Pancreas (tissue), 10 donors: ENCODE measurements at regions not wholly inside any gene's neighbourhood (a gene's known extent, or its start where the extent isn't known, plus 50 kb on each side); places are given as distances from the start of the nearest gene placed in this dataset.

Source experiments
- ATAC-seq, 4 donors: fragments of 200-7000 bp; cut with Tn5 transposase; one replicate each; pipeline versions ENCODE4 v1.8.0 to v1.9.1; 2020; ENCODE audit warnings: mild to moderate bottlenecking in 4 of 4, moderate library complexity in 4 of 4
- DNase-seq, 6 donors: peaks; one replicate each; pipeline ENCODE4 v3.0.0-alpha.2; 2020
- FAIRE-seq: peaks from 2 replicates; lab custom pipeline; 2012; peaks lifted over from hg19 to GRCh38; lab: Jason Lieb, UNC
- H3K27ac ChIP-seq, 4 donors: fragments of 200-600 bp; sonication (generic); 1 replicate in 3 of 4; 2 replicates in 1 of 4; pipeline versions ENCODE4 v1.5.0 to v1.8.0; 2020
- H3K27me3 ChIP-seq, 4 donors: fragments of 200-600 bp; one replicate each; pipeline ENCODE4 v1.8.0; 2021
- H3K36me3 ChIP-seq, 3 donors: fragments of 200-600 bp; sonication (generic) in 1 of 3; one replicate each; pipeline versions ENCODE4 v1.5.0 to v1.8.0; 2020 to 2021
- H3K4me1 ChIP-seq, 3 donors: fragments of 200-600 bp; one replicate each; pipeline ENCODE4 v1.8.0; 2021
- H3K4me3 ChIP-seq, 4 donors: fragments of 200-600 bp; sonication (generic) in 2 of 4; one replicate each; pipeline versions ENCODE4 v1.5.0 to v1.8.0; 2020 to 2021
- H3K9me3 ChIP-seq, 4 donors: fragments of 200-600 bp; one replicate each; pipeline ENCODE4 v1.8.0; 2021
- WGBS, 2 donors: extraction: QIAGEN DNeasy Blood & Tissue Kit; methylation state at CpG; one replicate each; pipeline ENCODE4 v1.1.7; 2013; 5-methylcytosine and 5-hydroxymethylcytosine counted together
- intact Hi-C, 3 donors: fragments of 100-400 bp; cut with DNase I; formaldehyde crosslinking; loops; one replicate each; pipeline versions ENCODE4 v1.11.1 to v1.14.2; 2022
- TF ChIP-seq, protein P1 (sequence below), 4 donors: fragments of 200-600 bp; sonication (generic) in 3 of 4; IDR thresholded peaks; one replicate each; pipeline versions ENCODE4 v1.5.0 to v1.8.0; 2021; ENCODE audit warnings: antibody characterized with exemption in 4 of 4
- donor health status: healthy with polysubstance abuse.
- donor health status: DM: no; HTN: no; CAD: no; lungs with moderate emphysema.
- donor health status: DM: no; HTN: no; CAD: no.
- donor health status: control.
- donor health status: control.
- donor health status: Bipolar disorder and iron deficiency.
- donor health status: DM: yes; HTN: yes; CAD: no.
- donor health status: DM: no; HTN: no; CAD: no.
- donor health status: DM: no; HTN: no; CAD: no.
- donor health status: DM: yes; HTN: yes; CAD: no.

DNA sequence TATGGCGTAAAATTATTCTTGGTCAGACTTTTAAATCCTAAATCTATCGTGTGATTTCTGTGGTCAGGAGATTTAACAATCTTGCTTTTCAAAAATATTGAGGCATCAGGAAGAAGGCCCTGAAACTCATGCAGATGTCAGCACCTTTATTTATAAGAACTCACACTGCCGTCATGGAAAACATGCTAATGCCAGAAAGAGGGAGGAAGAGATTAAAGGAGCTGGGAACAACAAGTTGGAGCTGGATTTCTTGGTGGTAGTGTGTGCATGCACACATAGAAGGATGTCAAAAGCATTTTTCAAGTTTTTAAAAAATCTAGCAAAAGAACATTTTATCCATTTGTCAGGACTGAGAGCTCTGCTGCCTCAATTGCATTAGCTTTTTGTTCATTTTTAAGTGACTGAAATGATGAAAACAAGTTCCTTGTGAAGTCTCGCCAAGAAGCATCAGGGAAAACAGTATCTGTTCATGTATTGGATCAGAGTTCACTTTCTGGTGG is 342.5 kb downstream of the SPRY2 start:
- Histone ChIP-seq H3K27me3 (no peaks in the 10 kb centered on the region), H3K4me3 (no peak overlapping the region), H3K4me1 (no peaks in the 10 kb centered on the region), H3K9me3 (no peaks in the 10 kb centered on the region), H3K27ac (no peak overlapping the region), H3K36me3 (no peaks in the 10 kb centered on the region)
- no peak for DNase-seq
- ATAC-seq = no peak
- 90 to 92% methylated on average over 4 of the region's 4 CpGs for WGBS, 2 donors
- no peak for FAIRE-seq
- intact Hi-C loops = no loop called here
- TF ChIP-seq, protein P1, sequence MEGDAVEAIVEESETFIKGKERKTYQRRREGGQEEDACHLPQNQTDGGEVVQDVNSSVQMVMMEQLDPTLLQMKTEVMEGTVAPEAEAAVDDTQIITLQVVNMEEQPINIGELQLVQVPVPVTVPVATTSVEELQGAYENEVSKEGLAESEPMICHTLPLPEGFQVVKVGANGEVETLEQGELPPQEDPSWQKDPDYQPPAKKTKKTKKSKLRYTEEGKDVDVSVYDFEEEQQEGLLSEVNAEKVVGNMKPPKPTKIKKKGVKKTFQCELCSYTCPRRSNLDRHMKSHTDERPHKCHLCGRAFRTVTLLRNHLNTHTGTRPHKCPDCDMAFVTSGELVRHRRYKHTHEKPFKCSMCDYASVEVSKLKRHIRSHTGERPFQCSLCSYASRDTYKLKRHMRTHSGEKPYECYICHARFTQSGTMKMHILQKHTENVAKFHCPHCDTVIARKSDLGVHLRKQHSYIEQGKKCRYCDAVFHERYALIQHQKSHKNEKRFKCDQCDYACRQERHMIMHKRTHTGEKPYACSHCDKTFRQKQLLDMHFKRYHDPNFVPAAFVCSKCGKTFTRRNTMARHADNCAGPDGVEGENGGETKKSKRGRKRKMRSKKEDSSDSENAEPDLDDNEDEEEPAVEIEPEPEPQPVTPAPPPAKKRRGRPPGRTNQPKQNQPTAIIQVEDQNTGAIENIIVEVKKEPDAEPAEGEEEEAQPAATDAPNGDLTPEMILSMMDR (IDR thresholded peaks at IDR 0.05) = no peak

DNA sequence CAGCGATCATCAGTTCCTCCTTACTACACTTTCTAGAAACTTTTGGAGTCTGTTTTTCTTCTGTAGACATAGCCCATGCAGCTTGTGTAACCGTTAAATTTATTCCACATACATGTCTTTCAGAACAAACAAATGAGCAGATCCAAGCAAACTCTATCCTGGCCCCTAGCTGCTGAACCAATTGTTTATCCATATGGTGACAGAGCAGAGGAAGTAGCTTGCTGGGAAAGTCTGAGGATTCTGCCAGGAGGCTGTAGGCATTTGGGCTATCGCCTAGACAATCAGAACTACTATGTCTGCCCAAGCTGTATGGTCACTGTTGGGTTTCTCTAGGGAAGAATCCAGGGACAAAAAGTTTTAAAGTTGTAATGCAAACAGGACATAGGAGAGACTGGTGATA is 343.7 kb downstream of the SPRY2 start:
- no peaks in the 10 kb centered on the region for H3K27me3 ChIP-seq
- no peaks in the 10 kb centered on the region for H3K36me3 ChIP-seq
- no peak for FAIRE-seq
- DNase-seq = no peak
- H3K27ac ChIP-seq = no peak overlapping the region
- 57 to 61% methylated on average over 3 of the region's 3 CpGs for WGBS, 2 donors
- ATAC-seq = no peak
- H3K4me3 ChIP-seq = no peak overlapping the region
- no peaks in the 10 kb centered on the region for H3K9me3 ChIP-seq
- no peaks in the 10 kb centered on the region for H3K4me1 ChIP-seq
- intact Hi-C loops = no loop called here
- TF ChIP-seq, protein P1 (IDR thresholded peaks at IDR 0.05) = no peak

DNA sequence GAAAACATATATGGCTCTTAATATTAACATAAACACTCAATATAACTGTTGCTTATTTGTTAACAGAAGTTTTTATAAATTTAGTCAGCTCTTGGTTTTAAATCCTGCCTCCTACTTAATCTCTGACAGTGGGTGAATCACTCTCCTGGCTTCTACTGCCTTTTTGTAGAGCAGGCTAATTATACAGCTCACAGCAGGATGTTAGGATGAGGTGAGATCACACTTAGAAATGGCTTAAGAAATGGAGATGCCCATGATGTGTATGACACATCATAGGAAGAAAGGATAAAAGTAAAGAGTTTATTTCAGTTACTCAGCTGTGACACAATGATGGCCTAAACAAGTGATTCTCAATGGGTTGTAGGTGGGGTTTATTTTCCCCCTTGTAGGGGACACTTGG is 345.6 kb downstream of the SPRY2 start:
- Histone ChIP-seq H3K4me3 (no peak overlapping the region), H3K36me3 (no peaks in the 10 kb centered on the region), H3K27ac (no peak overlapping the region), H3K27me3 (no peaks in the 10 kb centered on the region), H3K4me1 (no peaks in the 10 kb centered on the region), H3K9me3 (no peaks in the 10 kb centered on the region)
- FAIRE-seq (no peak), DNase-seq (no peak), ATAC-seq (no peak)
- intact Hi-C loops = no loop called here
- TF ChIP-seq, protein P1 (IDR thresholded peaks at IDR 0.05) = no peak

DNA sequence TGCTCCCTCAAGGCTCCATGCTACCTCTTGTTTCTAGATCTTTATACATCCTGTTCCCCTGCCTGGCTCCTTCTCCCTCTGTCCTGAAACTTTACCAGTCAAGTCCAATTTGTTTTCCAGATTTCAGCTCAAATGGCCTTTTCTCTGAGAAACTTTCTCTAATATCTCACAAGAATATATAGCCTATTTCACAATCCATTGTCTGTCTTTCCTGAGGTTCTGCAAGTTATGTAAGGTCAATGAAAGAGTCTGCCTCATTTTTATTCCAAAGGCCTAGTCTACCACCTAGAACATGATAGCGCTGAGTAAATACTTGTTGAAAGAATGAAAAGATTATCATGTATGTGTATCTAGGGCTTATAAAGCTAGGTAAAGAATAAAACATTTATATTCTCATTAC is 348.8 kb downstream of the SPRY2 start:
- DNase-seq (no peak), ATAC-seq (no peak), FAIRE-seq (no peak)
- Histone ChIP-seq H3K4me1 (no peaks in the 10 kb centered on the region), H3K27me3 (no peaks in the 10 kb centered on the region), H3K36me3 (no peaks in the 10 kb centered on the region), H3K27ac (no peak overlapping the region), H3K4me3 (no peak overlapping the region), H3K9me3 (no peaks in the 10 kb centered on the region)
- intact Hi-C loops = no loop called here
- 85 to 89% methylated on average over 1 of the region's 1 CpG for WGBS, 2 donors
- TF ChIP-seq, protein P1 (IDR thresholded peaks at IDR 0.05) = no peak

DNA sequence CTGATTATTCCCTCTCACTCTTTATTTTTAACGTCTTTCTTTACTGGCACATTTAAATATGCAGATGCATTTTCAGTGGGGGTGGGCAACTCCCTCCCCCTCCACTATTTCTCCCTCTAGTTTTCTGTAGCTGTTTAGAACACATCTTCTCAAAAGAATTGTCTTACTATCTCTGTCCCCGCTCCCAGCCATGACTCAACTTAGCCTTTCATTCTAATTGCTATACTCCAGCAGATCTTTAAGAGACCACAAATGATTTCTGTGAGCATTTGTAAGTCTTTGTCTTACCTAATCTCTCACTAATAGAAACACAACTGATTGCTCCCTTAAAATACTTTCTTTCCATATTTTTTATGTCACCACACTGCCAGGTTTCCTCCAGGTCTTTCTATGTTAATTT is 350.9 kb downstream of the SPRY2 start:
- FAIRE-seq = no peak
- 63 to 67% methylated on average over 2 of the region's 2 CpGs for WGBS, 2 donors

More for the DNA sequence above, 350.9 kb downstream of the SPRY2 start:
- Histone ChIP-seq H3K36me3 (no peaks in the 10 kb centered on the region), H3K27me3 (no peaks in the 10 kb centered on the region), H3K4me3 (no peak overlapping the region), H3K9me3 (no peaks in the 10 kb centered on the region), H3K4me1 (no peaks in the 10 kb centered on the region), H3K27ac (no peak overlapping the region)
- no peak for ATAC-seq
- no peak for DNase-seq
- intact Hi-C loops = no loop called here
- TF ChIP-seq, protein P1 (IDR thresholded peaks at IDR 0.05) = no peak
